DND-41 (cell line): ENCODE measurements at regions not wholly inside any gene's neighbourhood (a gene's known extent, or its start where the extent isn't known, plus 50 kb on each side); places are given as distances from the start of the nearest gene placed in this dataset.

Experiments
- ATAC-seq: fragments of 200-7000 bp; cut with Tn5 transposase; 3 replicates; pipeline ENCODE4 v1.9.1; 2021; ENCODE audit warnings: low read depth; ENCODE audit not compliant: insufficient read depth
- DNase-seq: peaks from one replicate; pipeline ENCODE4 v3.0.0-alpha.2; 2020
- H2AFZ ChIP-seq: 2 replicates; pipeline ENCODE4 v1.6.0; 2012; ENCODE audit warnings: low read depth, low read length
- H3K27ac ChIP-seq: 2 replicates; pipeline ENCODE4 v1.5.1; 2012; ENCODE audit warnings: low read length, inconsistent platforms
- H3K27me3 ChIP-seq: fragments of 200-600 bp; sonication (generic); 2 replicates; pipeline ENCODE4 v1.6.0; 2012; ENCODE audit warnings: low read length, mild to moderate bottlenecking, inconsistent platforms; ENCODE audit not compliant: insufficient read depth, poor library complexity
- H3K36me3 ChIP-seq: 2 replicates; pipeline ENCODE4 v1.5.1; 2012; ENCODE audit warnings: low read length, inconsistent platforms; ENCODE audit not compliant: insufficient read depth
- H3K4me1 ChIP-seq: 2 replicates; pipeline ENCODE4 v1.5.1; 2012; ENCODE audit warnings: mild to moderate bottlenecking, low read length; ENCODE audit not compliant: insufficient read depth
- H3K4me2 ChIP-seq: 2 replicates; pipeline ENCODE4 v1.6.0; 2012; ENCODE audit warnings: mild to moderate bottlenecking, moderate library complexity, low read length, inconsistent platforms; ENCODE audit not compliant: insufficient read depth
- H3K4me3 ChIP-seq, 2 experiments: fragments of 200-600 bp in 1 of 2; shearing (Covaris generic) in 1 of 2; 2 replicates each; pipeline ENCODE4 v1.5.1; 2012 to 2016; ENCODE audit warnings: inconsistent platforms in 2 of 2, low read length in 2 of 2, mild to moderate bottlenecking in 2 of 2, low read depth in 1 of 2, moderate library complexity in 1 of 2
- H3K79me2 ChIP-seq: 2 replicates; pipeline ENCODE4 v1.6.0; 2012; ENCODE audit warnings: low read length, inconsistent platforms; ENCODE audit not compliant: insufficient read depth
- H3K9ac ChIP-seq: 2 replicates; pipeline ENCODE4 v1.6.0; 2012; ENCODE audit warnings: low read depth, mild to moderate bottlenecking, inconsistent platforms, low read length, moderate library complexity
- H3K9me3 ChIP-seq: 2 replicates; pipeline ENCODE4 v1.5.1; 2012; ENCODE audit warnings: low read length, moderate library complexity, mild to moderate bottlenecking, inconsistent platforms; ENCODE audit not compliant: insufficient read depth, severe bottlenecking
- H4K20me1 ChIP-seq: 2 replicates; pipeline ENCODE4 v1.6.0; 2012; ENCODE audit warnings: low read length; ENCODE audit not compliant: insufficient read depth
- EZH2 ChIP-seq: IDR thresholded peaks from 3 replicates; pipeline ENCODE4 v1.6.1; 2012; ENCODE audit warnings: borderline replicate concordance, low read depth, mild to moderate bottlenecking, moderate library complexity, low read length, inconsistent platforms; ENCODE audit not compliant: severe bottlenecking
- TF ChIP-seq, protein P1 (sequence below): IDR thresholded peaks from 2 replicates; pipeline ENCODE4 v1.5.1; 2012; ENCODE audit warnings: borderline replicate concordance, low read length, moderate library complexity, mild to moderate bottlenecking; ENCODE audit not compliant: poor library complexity, severe bottlenecking; ENCODE audit errors: extremely low read depth

DNA sequence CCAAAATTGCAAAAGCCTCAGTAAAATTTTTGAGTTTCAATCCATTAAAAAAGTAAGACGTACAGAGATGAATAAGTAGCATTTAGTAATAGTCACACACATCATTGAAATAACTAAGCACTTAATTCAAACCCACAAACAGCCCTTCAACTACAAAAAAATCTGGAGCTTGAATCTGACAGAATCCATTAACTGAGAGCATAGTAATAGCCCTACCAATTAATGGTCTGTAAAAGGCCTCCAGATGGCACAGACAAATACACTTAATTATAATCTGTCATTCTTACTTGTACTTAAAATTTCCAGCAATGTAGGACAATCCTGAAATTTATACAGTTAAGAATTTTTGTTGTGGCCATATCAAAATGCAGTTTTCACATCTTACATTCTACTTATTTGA is 246.9 kb downstream of the VGLL3 start:
- no peak for DNase-seq
- no peak overlapping the region for H3K9ac ChIP-seq
- H4K20me1 ChIP-seq, result no peaks in the 10 kb centered on the region
- no peaks in the 10 kb centered on the region for H3K36me3 ChIP-seq
- H3K9me3 ChIP-seq, result no peaks in the 10 kb centered on the region
- no peak overlapping the region for H3K27ac ChIP-seq
- H3K4me2 ChIP-seq, result no peak overlapping the region
- no peaks in the 10 kb centered on the region for H3K79me2 ChIP-seq
- no peak overlapping the region for H3K4me3 ChIP-seq
- no peaks in the 10 kb centered on the region for H3K4me1 ChIP-seq
- H2AFZ ChIP-seq, result no peak overlapping the region
- no peak for TF ChIP-seq EZH2
- TF ChIP-seq, protein P1, sequence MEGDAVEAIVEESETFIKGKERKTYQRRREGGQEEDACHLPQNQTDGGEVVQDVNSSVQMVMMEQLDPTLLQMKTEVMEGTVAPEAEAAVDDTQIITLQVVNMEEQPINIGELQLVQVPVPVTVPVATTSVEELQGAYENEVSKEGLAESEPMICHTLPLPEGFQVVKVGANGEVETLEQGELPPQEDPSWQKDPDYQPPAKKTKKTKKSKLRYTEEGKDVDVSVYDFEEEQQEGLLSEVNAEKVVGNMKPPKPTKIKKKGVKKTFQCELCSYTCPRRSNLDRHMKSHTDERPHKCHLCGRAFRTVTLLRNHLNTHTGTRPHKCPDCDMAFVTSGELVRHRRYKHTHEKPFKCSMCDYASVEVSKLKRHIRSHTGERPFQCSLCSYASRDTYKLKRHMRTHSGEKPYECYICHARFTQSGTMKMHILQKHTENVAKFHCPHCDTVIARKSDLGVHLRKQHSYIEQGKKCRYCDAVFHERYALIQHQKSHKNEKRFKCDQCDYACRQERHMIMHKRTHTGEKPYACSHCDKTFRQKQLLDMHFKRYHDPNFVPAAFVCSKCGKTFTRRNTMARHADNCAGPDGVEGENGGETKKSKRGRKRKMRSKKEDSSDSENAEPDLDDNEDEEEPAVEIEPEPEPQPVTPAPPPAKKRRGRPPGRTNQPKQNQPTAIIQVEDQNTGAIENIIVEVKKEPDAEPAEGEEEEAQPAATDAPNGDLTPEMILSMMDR, result no peak
- H3K27me3 ChIP-seq, result no peaks in the 10 kb centered on the region
- no peak for ATAC-seq

DNA sequence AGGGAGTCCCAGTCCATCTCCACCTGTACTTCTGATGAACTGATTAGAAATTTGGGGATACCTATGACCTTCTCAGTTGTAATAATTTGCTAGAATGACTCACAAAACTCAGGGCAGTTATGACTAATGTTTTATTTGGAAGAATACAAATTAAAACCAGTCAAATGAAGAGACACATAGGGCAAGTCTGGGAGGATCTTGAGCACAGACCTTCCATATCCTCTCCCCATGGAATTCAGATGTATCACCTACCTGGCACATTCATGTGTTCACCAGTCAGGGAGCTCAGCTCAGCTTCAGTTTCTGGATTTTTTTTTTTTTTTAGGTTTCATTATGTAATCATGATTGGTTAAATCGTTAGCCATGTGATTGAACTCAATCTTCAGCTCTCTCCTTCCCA is 247.7 kb downstream of the VGLL3 start:
- no peak overlapping the region for H2AFZ ChIP-seq
- no peak overlapping the region for H3K9ac ChIP-seq
- H3K79me2 ChIP-seq, result no peaks in the 10 kb centered on the region
- H4K20me1 ChIP-seq, result no peaks in the 10 kb centered on the region
- H3K9me3 ChIP-seq, result no peaks in the 10 kb centered on the region
- H3K4me1 ChIP-seq, result no peaks in the 10 kb centered on the region
- no peak overlapping the region for H3K4me2 ChIP-seq
- no peaks in the 10 kb centered on the region for H3K36me3 ChIP-seq
- no peak for DNase-seq
- H3K4me3 ChIP-seq, result no peak overlapping the region
- H3K27ac ChIP-seq, result no peak overlapping the region
- TF ChIP-seq, protein P1, result no peak
- no peak for TF ChIP-seq EZH2
- ATAC-seq, result no peak
- H3K27me3 ChIP-seq, result no peaks in the 10 kb centered on the region

DNA sequence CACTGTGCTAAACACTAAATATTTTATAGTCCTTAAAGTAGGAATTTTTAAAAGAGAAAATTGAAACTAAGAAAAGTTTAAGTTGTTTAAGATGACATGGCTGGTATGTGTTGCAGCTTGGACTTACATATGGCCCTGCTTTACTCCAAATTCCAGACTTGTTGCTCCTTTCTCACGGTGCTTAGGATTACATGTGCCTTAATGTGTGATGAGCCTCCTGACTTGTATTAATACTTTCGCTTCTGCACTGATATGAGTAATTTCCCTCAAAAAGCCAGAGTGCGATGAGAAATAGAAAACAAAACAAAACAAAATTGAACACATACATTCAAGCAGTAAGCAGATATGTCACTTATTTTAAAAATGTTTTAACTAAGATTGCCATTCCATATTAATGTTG is 250.2 kb downstream of the VGLL3 start:
- Histone ChIP-seq H4K20me1 (no peaks in the 10 kb centered on the region), H3K27me3 (no peaks in the 10 kb centered on the region), H3K4me3 (no peak overlapping the region), H3K9me3 (no peaks in the 10 kb centered on the region), H3K4me1 (no peaks in the 10 kb centered on the region), H3K27ac (no peak overlapping the region), H3K36me3 (no peaks in the 10 kb centered on the region), H3K79me2 (no peaks in the 10 kb centered on the region), H2AFZ (no peak overlapping the region), H3K4me2 (no peak overlapping the region), H3K9ac (no peak overlapping the region)
- TF ChIP-seq, protein P1, result no peak
- TF ChIP-seq EZH2, result no peak
- DNase-seq (no peak), ATAC-seq (no peak)

DNA sequence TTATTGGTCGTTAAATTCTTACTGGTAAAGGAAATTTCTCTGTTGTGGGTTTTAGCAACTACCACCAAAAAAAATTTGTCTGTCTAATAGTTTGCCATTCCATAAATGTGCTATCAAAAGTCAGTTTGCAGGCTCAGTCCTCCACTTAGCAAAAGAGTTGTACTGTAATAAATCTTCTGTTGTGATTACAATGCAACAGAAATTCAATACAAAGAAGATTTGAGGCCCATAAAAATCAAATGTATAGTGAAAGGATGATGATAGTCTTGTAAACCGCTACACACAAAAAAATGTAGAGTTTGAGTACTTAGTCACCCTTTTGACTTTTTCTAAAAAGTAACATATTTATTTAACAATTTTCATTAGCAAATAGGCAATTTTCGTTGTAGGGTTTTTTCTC is 251.7 kb downstream of the VGLL3 start:
- H3K79me2 ChIP-seq, result no peaks in the 10 kb centered on the region
- DNase-seq (no peak), ATAC-seq (no peak)
- no peak overlapping the region for H3K4me2 ChIP-seq
- no peaks in the 10 kb centered on the region for H3K27me3 ChIP-seq
- no peak overlapping the region for H3K4me3 ChIP-seq
- no peaks in the 10 kb centered on the region for H3K36me3 ChIP-seq
- no peak overlapping the region for H2AFZ ChIP-seq
- no peaks in the 10 kb centered on the region for H3K4me1 ChIP-seq
- no peaks in the 10 kb centered on the region for H4K20me1 ChIP-seq
- H3K9ac ChIP-seq, result no peak overlapping the region
- no peaks in the 10 kb centered on the region for H3K9me3 ChIP-seq
- TF ChIP-seq, protein P1, result no peak
- TF ChIP-seq EZH2, result no peak
- no peak overlapping the region for H3K27ac ChIP-seq
